ENCODE measurements at regions not wholly inside any gene's neighbourhood (a gene's known extent, or its start where the extent isn't known, plus 50 kb on each side); places are given as distances from the start of the nearest gene placed in this dataset.

GRCh38 chr10:14391342-14391741 lies 60.6 kb upstream of the FRMD4A start:
- DNase-seq (no peak), ATAC-seq (no peak)
- intact Hi-C loops (cut with DNase I) = no loop called here
- no peak for TF ChIP-seq CTCF (IDR thresholded peaks at IDR 0.05)
- Histone ChIP-seq H3K4me3 (no peak overlapping the region), H3K27me3 (ENCODE audit: insufficient read depth in 3 of 3, low read length in 2 of 3) (no peaks in the 10 kb centered on the region), H3K36me3 (ENCODE audit: insufficient read depth in 1 of 2, low read depth in 1 of 2) (no peaks in the 10 kb centered on the region), H3K4me1 (no peaks in the 10 kb centered on the region), H3K9me3 (no peaks in the 10 kb centered on the region), H3K27ac (no peak overlapping the region)
- WGBS, 3 donors = 44 to 68% (median 44%) methylated on average over 6 of the region's 6 CpGs

- ATAC-seq = no peak
- Histone ChIP-seq H3K4me3 (no peak overlapping the region), H3K36me3 (ENCODE audit: insufficient read depth in 1 of 2, low read depth in 1 of 2) (no peaks in the 10 kb centered on the region), H3K9me3 (no peaks in the 10 kb centered on the region), H3K27ac (no peak overlapping the region), H3K27me3 (ENCODE audit: insufficient read depth in 3 of 3, low read length in 2 of 3) (no peaks in the 10 kb centered on the region), H3K4me1 (no peaks in the 10 kb centered on the region)
- no peak for TF ChIP-seq CTCF (IDR thresholded peaks at IDR 0.05)
- intact Hi-C loops (cut with DNase I) = no loop called here
- WGBS, 3 donors = 89 to 96% (median 94%) methylated on average over 2 of the region's 2 CpGs
- DNase-seq = no peak
Observed at GRCh38 chr10:14389981-14390590, 59.4 kb upstream of the FRMD4A start.

GRCh38 chr10:14385596-14386593 lies 55.2 kb upstream of the FRMD4A start:
- TF ChIP-seq CTCF (IDR thresholded peaks at IDR 0.05) = no peak
- 53 to 66% (median 55%) methylated on average over 13 of the region's 13 CpGs for WGBS, 3 donors
- H3K36me3 ChIP-seq (ENCODE audit: insufficient read depth in 1 of 2, low read depth in 1 of 2) = no peaks in the 10 kb centered on the region
- peaks cover 0 to 4% (median 2%) of the 10 kb centered on the region in 3 donors for H3K27me3 ChIP-seq (ENCODE audit: insufficient read depth in 3 of 3, low read length in 2 of 3)
- intact Hi-C loops (cut with DNase I) = no loop called here
- ATAC-seq (peak in 1 of 4 donors; percentile 46), DNase-seq (no peak)
- no peaks in the 10 kb centered on the region for H3K4me1 ChIP-seq
- no peak overlapping the region for H3K27ac ChIP-seq
- no peaks in the 10 kb centered on the region for H3K9me3 ChIP-seq
- no peak overlapping the region for H3K4me3 ChIP-seq

- intact Hi-C loops (cut with DNase I) = no loop called here
- ATAC-seq (no peak), DNase-seq (no peak)
- no peaks in the 10 kb centered on the region for H3K9me3 ChIP-seq
- 55 to 68% (median 66%) methylated on average over 3 of the region's 3 CpGs for WGBS, 3 donors
- H3K27ac ChIP-seq = no peak overlapping the region
- H3K27me3 ChIP-seq (ENCODE audit: insufficient read depth in 3 of 3, low read length in 2 of 3) = peaks cover 0 to 4% (median 2%) of the 10 kb centered on the region in 3 donors
- no peaks in the 10 kb centered on the region for H3K4me1 ChIP-seq
- no peak for TF ChIP-seq CTCF (IDR thresholded peaks at IDR 0.05)
- no peaks in the 10 kb centered on the region for H3K36me3 ChIP-seq (ENCODE audit: insufficient read depth in 1 of 2, low read depth in 1 of 2)
- no peak overlapping the region for H3K4me3 ChIP-seq
Observed at GRCh38 chr10:14384915-14385314, 54.2 kb upstream of the FRMD4A start.

Measured in psoas muscle (tissue), 7 donors.